Transverse colon (tissue), 4 donors: ENCODE measurements at regions not wholly inside any gene's neighbourhood (a gene's known extent, or its start where the extent isn't known, plus 50 kb on each side); places are given as distances from the start of the nearest gene placed in this dataset.

Source experiments
- CTCF ChIP-seq, 5 experiments: fragments of 200-600 bp in 3 of 5; fragments of 450-650 bp in 2 of 5; sonication (generic) in 3 of 5; IDR thresholded peaks; 1 replicate in 2 of 5; 2 replicates in 3 of 5; pipeline ENCODE4 v1.5.1; 2016 to 2017; ENCODE audit warnings: antibody characterized with exemption in 5 of 5, inconsistent platforms in 3 of 5, mild to moderate bottlenecking in 2 of 5, moderate library complexity in 1 of 5
- POLR2AphosphoS5 ChIP-seq, 3 donors: sonication (generic); formaldehyde crosslinking; IDR thresholded peaks; one replicate each; pipeline ENCODE4 v1.6.1; 2016; ENCODE audit warnings: antibody characterized with exemption in 3 of 3

GRCh38 chr5:120017513-120017912, 388.2 kb downstream of the FAM170A start:
- TF ChIP-seq CTCF (IDR thresholded peaks at IDR 0.05), result no peak
- no peak for TF ChIP-seq POLR2AphosphoS5 (IDR thresholded peaks at IDR 0.05)
